Testis (tissue), 2 donors: ENCODE measurements at regions not wholly inside any gene's neighbourhood (a gene's known extent, or its start where the extent isn't known, plus 50 kb on each side); places are given as distances from the start of the nearest gene placed in this dataset.
"Not testable (repeated sequence)": the region's sequence is repeated elsewhere in the genome, so short reads cannot be mapped to it uniquely, and the experiment has no call there.

Experiments used
- DNase-seq: peaks from one replicate; pipeline ENCODE4 v3.0.0-alpha.2; 2019
- H3K27ac ChIP-seq, 2 donors: fragments of 200-600 bp; sonication (generic); one replicate each; pipeline ENCODE4 v1.5.1; 2019
- H3K27me3 ChIP-seq: fragments of 200-600 bp; sonication (generic); one replicate; pipeline ENCODE4 v1.5.1; 2019
- H3K36me3 ChIP-seq: fragments of 200-600 bp; sonication (generic); one replicate; pipeline ENCODE4 v1.5.1; 2017; ENCODE audit warnings: low read depth; ENCODE audit errors: missing control alignments
- H3K4me1 ChIP-seq: fragments of 200-600 bp; sonication (generic); one replicate; pipeline ENCODE4 v1.5.1; 2019
- H3K4me3 ChIP-seq, 2 donors: fragments of 200-600 bp; sonication (generic); one replicate each; pipeline ENCODE4 v1.5.1; 2017 to 2019
- H3K9me3 ChIP-seq: fragments of 200-600 bp; sonication (generic); one replicate; pipeline ENCODE4 v1.5.1; 2017
- POLR2A ChIP-seq: fragments of 450-650 bp; IDR thresholded peaks from one replicate; pipeline ENCODE4 v1.6.1; 2017; ENCODE audit warnings: antibody characterized with exemption, mild to moderate bottlenecking, moderate library complexity
- WGBS, 2 donors: methylation state at CpG; one replicate each; pipeline ENCODE4 v1.1.5; 2018; 5-methylcytosine and 5-hydroxymethylcytosine counted together
- intact Hi-C: fragments of 100-400 bp; cut with DNase I; formaldehyde crosslinking; loops from one replicate; pipeline ENCODE4 v1.15.1; 2023; ENCODE audit warnings: low total_unique reads
- TF ChIP-seq, protein P1 (sequence below), 3 experiments: fragments of 450-650 bp in 2 of 3; fragments of 200-600 bp in 1 of 3; sonication (generic) in 1 of 3; IDR thresholded peaks; one replicate each; pipeline ENCODE4 v1.5.1; 2016 to 2019; ENCODE audit warnings: antibody characterized with exemption in 3 of 3, mild to moderate bottlenecking in 2 of 3, moderate library complexity in 1 of 3

DNA sequence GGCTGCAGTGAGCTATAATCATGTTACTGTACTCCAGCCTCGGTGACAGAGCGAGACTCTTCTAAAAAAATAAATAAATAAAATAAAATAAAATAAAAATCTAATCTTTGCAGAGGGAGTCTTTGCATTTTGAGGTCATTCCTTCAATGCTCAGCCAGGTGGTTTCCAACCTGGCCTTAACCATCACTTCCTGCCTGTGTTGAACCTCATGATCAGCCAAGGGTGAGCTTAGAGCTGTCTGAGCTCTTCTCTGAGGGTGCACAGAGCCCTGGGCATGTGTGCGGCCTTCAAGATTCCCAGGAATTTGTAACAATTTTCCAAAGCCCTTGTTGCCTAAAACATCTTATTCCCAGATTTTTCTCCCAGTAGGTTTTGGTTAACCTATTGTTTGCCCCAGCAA is 94.3 kb downstream of the KCNJ12 start:
- H3K4me1 ChIP-seq, H3K9me3 ChIP-seq, H3K4me3 ChIP-seq, DNase-seq, H3K36me3 ChIP-seq, intact Hi-C loops, H3K27me3 ChIP-seq, H3K27ac ChIP-seq: not testable (repeated sequence)
- WGBS, 2 donors: 90 to 96% methylated on average over 3 of the region's 3 CpGs

DNA sequence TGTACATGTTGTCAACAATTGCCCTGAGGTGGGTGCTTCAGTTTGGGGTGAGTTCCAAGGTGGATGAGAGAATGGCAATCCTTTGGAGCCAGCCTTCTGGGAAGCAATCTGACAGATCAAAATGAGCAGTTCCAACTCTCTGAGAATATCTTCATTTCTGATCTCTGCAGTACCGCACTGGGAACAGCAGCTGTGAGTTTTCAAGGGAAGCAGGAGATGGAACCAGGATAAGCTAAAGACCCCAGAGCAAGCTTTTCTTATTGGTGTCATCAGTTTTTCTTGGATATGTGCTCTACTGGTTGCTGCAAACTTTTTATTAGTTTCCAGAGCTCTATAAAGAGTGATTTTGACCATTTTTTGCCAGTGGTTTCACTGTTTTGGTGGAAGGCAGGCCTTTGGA is 94.7 kb downstream of the KCNJ12 start:
- Histone ChIP-seq H3K27ac (no peak overlapping the region), H3K4me3 (no peak overlapping the region), H3K9me3 (no peaks in the 10 kb centered on the region), H3K4me1 (no peaks in the 10 kb centered on the region), H3K36me3 (no peaks in the 10 kb centered on the region), H3K27me3 (no peaks in the 10 kb centered on the region)
- WGBS, 2 donors: 83 to 93% methylated on average over 1 of the region's 1 CpG
- no peak for DNase-seq
- intact Hi-C loops: no loop called here
- TF ChIP-seq, protein P1, sequence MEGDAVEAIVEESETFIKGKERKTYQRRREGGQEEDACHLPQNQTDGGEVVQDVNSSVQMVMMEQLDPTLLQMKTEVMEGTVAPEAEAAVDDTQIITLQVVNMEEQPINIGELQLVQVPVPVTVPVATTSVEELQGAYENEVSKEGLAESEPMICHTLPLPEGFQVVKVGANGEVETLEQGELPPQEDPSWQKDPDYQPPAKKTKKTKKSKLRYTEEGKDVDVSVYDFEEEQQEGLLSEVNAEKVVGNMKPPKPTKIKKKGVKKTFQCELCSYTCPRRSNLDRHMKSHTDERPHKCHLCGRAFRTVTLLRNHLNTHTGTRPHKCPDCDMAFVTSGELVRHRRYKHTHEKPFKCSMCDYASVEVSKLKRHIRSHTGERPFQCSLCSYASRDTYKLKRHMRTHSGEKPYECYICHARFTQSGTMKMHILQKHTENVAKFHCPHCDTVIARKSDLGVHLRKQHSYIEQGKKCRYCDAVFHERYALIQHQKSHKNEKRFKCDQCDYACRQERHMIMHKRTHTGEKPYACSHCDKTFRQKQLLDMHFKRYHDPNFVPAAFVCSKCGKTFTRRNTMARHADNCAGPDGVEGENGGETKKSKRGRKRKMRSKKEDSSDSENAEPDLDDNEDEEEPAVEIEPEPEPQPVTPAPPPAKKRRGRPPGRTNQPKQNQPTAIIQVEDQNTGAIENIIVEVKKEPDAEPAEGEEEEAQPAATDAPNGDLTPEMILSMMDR (IDR thresholded peaks at IDR 0.05): no peak
- TF ChIP-seq POLR2A: no peak

DNA sequence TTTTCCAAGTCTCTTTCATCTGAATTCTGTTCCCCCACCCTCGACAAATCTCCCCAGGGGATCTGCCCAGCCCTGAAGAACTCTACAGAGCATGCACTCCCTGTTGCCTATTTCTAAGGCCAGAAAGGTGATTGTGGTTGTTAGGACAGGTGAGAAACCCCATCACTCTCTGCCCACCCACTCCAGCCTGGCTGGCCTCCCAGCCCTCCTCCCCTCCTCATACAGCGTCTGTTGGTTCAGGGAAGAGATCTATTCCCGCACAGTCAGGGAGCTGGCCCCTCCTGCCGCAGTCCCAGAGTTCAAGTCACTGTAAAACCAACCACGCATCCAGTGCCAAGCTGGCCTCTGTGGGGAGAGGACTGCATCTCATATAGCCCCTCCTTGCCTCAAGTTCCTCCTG is 98.7 kb downstream of the KCNJ12 start:
- 67 to 78% methylated on average over 5 of the region's 5 CpGs for WGBS, 2 donors
- DNase-seq: no peak
- no peaks in the 10 kb centered on the region for H3K4me1 ChIP-seq
- no peaks in the 10 kb centered on the region for H3K9me3 ChIP-seq
- H3K27ac ChIP-seq: no peak overlapping the region
- no peaks in the 10 kb centered on the region for H3K27me3 ChIP-seq
- no peaks in the 10 kb centered on the region for H3K36me3 ChIP-seq
- no peak for TF ChIP-seq POLR2A
- H3K4me3 ChIP-seq: no peak overlapping the region
- intact Hi-C loops: no loop called here

DNA sequence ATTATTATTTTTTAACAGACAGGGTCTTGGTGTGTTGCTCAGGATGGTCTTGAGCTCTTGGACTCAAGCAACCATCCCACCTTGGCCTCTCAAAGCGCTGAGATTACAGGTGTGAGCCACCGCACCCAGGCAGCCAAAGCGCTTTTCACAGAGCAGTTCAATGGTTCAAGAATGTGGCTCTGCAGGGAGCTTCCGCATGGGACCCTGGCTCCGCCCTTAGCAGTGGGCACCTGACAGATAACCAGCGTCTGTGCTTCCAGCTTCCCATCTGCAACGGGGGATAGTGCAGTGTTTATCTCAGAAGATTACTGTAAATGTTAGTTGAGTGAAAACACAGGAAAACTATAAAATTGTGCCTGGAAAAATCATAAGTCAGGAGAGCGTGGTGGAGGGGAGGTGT is 99.4 kb downstream of the KCNJ12 start:
- H3K4me3 ChIP-seq: no peak overlapping the region
- intact Hi-C loops: no loop called here
- H3K36me3 ChIP-seq: no peaks in the 10 kb centered on the region
- H3K4me1 ChIP-seq: no peaks in the 10 kb centered on the region
- WGBS, 2 donors: 76 to 81% methylated on average over 8 of the region's 8 CpGs
- no peaks in the 10 kb centered on the region for H3K27me3 ChIP-seq
- no peaks in the 10 kb centered on the region for H3K9me3 ChIP-seq
- H3K27ac ChIP-seq: no peak overlapping the region
- TF ChIP-seq POLR2A: no peak
- TF ChIP-seq, protein P1 (IDR thresholded peaks at IDR 0.05): no peak
- DNase-seq: no peak

DNA sequence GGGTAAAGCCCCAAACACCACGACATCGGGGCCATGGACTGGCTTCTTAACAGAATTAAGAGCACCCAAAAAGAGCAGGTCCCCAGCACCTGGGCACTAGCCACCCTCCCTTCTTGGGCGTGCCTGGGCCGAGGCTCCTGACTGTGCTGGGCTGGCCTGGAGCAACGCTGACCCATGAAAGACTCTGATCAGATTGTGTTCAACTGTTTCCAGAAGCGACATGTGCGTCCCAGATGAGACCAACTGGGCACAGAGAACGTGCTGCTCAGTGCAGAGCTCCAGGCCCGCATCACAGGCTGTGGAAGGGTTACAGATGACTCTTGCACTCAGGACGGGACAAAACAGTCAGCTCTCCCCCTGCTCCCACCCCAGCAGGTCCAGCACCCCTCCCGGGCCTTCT is 100.7 kb downstream of the KCNJ12 start:
- H3K27ac ChIP-seq: no peak overlapping the region
- H3K36me3 ChIP-seq: no peaks in the 10 kb centered on the region
- H3K4me1 ChIP-seq: no peaks in the 10 kb centered on the region
- intact Hi-C loops: no loop called here
- WGBS, 2 donors: 89 to 100% methylated on average over 4 to 11 of the region's 11 CpGs
- H3K4me3 ChIP-seq: no peak overlapping the region
- no peak for DNase-seq
- no peaks in the 10 kb centered on the region for H3K27me3 ChIP-seq
- TF ChIP-seq, protein P1 (IDR thresholded peaks at IDR 0.05): no peak
- no peak for TF ChIP-seq POLR2A
- H3K9me3 ChIP-seq: no peaks in the 10 kb centered on the region

DNA sequence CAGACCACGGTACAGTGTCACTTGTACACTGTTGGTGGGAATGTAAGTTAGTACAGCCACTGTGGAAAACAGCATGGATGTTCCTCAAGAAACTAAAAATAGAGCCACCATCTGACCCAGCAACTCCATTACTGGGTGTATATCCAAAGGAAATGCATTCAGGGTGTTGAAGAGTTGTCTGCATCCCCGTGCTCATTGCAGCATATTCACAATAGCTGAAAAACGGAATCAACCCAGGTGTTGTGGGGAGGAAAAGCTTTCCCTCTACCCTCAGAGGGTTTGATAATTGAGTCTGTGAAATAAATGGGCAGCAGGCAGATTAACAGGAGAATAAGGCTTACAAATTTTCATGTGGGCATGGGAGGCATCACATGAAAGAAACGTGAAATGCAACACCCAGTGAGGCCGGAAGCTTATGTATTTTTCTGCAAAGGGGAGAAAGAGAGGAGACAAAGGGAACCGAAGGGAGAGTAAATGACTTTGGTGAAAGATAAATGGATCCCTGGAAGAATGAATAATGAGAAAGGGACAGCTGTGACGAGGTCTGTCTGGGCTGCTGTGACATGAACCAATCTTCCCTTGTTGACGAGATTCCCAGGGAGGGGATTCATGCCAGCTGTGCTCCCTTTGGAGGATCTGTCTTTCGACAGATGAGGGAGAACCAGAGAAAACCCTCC is 106.2 kb downstream of the KCNJ12 start:
- intact Hi-C loops: no loop called here
- TF ChIP-seq, protein P1 (IDR thresholded peaks at IDR 0.05): no peak
- TF ChIP-seq POLR2A: no peak

DNA sequence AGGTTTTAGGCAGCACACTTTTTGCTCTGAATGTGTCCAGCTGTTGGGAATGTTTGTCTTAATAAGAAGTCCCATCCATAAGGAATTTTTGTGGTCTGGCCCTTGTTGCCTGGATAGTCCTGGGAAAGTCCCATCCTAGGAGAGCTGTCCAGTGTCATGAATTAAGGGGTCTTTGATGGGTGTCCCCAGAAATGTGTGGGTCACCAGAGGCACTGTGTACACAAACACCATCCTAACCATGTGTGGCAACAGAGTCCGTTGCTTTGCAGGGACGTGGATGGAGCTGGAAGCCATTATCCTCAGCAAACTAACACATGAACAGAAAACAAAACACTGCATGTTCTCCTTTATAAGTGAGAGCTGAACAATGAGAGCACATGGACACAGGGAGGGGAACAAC is 111.9 kb downstream of the KCNJ12 start:
- WGBS, 2 donors: 72 to 80% methylated on average over 2 of the region's 2 CpGs
- intact Hi-C loops, H3K27me3 ChIP-seq, H3K9me3 ChIP-seq, H3K27ac ChIP-seq, DNase-seq, H3K4me3 ChIP-seq, H3K4me1 ChIP-seq, H3K36me3 ChIP-seq: not testable (repeated sequence)

More for the DNA sequence above, 106.2 kb downstream of the KCNJ12 start:
- H3K4me1 ChIP-seq: no peaks in the 10 kb centered on the region
- H3K27me3 ChIP-seq: no peaks in the 10 kb centered on the region
- no peaks in the 10 kb centered on the region for H3K9me3 ChIP-seq
- no peak overlapping the region for H3K27ac ChIP-seq
- no peak for DNase-seq
- 58 to 60% methylated on average over 9 of the region's 9 CpGs for WGBS, 2 donors
- H3K36me3 ChIP-seq: no peaks in the 10 kb centered on the region
- H3K4me3 ChIP-seq: no peak overlapping the region
